Epithelial cell of esophagus (primary cell): ENCODE measurements at regions not wholly inside any gene's neighbourhood (a gene's known extent, or its start where the extent isn't known, plus 50 kb on each side); places are given as distances from the start of the nearest gene placed in this dataset.

ENCODE experiments used
- DNase-seq: peaks from one replicate; pipeline ENCODE4 v3.0.0; 2010; ENCODE audit warnings: low read depth
- H3K4me3 ChIP-seq: 2 replicates; pipeline ENCODE4 v1.5.1; 2011; ENCODE audit warnings: mild to moderate bottlenecking, low read length, control low read depth
- CTCF ChIP-seq: IDR thresholded peaks from 2 replicates; pipeline ENCODE4 v1.5.1; 2011; ENCODE audit warnings: low read depth, mild to moderate bottlenecking, low read length, control low read depth, inconsistent platforms; ENCODE audit not compliant: insufficient read depth; ENCODE audit errors: missing control alignments

- H3K4me3 ChIP-seq: no peak overlapping the region
- TF ChIP-seq CTCF: no peak
These were observed 378.8 kb upstream of the CHD6 start for GRCh38 chr20:41996951-41997350.

GRCh38 chr20:41992481-41992880 lies 374.3 kb upstream of the CHD6 start:
- no peak overlapping the region for H3K4me3 ChIP-seq
- TF ChIP-seq CTCF: no peak
- DNase-seq: no peak

More at GRCh38 chr20:41996951-41997350, 378.8 kb upstream of the CHD6 start:
- DNase-seq: no peak

GRCh38 chr20:41991412-41991811 lies 373.2 kb upstream of the CHD6 start:
- no peak overlapping the region for H3K4me3 ChIP-seq
- no peak for DNase-seq
- no peak for TF ChIP-seq CTCF

- TF ChIP-seq CTCF: no peak
- no peak overlapping the region for H3K4me3 ChIP-seq
- DNase-seq: no peak
These were observed 371.9 kb upstream of the CHD6 start for GRCh38 chr20:41989935-41990635.

- no peak for TF ChIP-seq CTCF
- DNase-seq: no peak
- no peak overlapping the region for H3K4me3 ChIP-seq
These were observed 371.0 kb upstream of the CHD6 start for GRCh38 chr20:41989039-41989679.

- TF ChIP-seq CTCF: no peak
- H3K4me3 ChIP-seq: no peak overlapping the region
- DNase-seq: no peak
These were observed 365.9 kb upstream of the CHD6 start for GRCh38 chr20:41984031-41984430.

GRCh38 chr20:41983159-41983558 lies 365.0 kb upstream of the CHD6 start:
- no peak for DNase-seq
- no peak overlapping the region for H3K4me3 ChIP-seq
- TF ChIP-seq CTCF: no peak
